GM10248 (cell line): ENCODE measurements at regions not wholly inside any gene's neighbourhood (a gene's known extent, or its start where the extent isn't known, plus 50 kb on each side); places are given as distances from the start of the nearest gene placed in this dataset.

Source experiments
- CTCF ChIA-PET: fragments of 300-600 bp; sonication (Branson Sonifier 250); formaldehyde crosslinking; extraction: SDS; loops from one replicate; lab custom pipeline; 2021; ENCODE audit warnings: antibody characterized with exemption; lab: Yijun Ruan, JAX
- POLR2A ChIA-PET: fragments of 350-650 bp; sonication (Branson Sonifier 250); formaldehyde crosslinking; extraction: SDS; loops from one replicate; lab custom pipeline; 2020; ENCODE audit warnings: antibody characterized with exemption; lab: Yijun Ruan, JAX
- DNase-seq: peaks from one replicate; pipeline ENCODE4 v3.0.0; 2012; ENCODE audit errors: extremely low spot score
- TF ChIP-seq, protein P1 (sequence below): IDR thresholded peaks from 2 replicates; pipeline ENCODE4 v1.5.1; 2012; ENCODE audit warnings: mild to moderate bottlenecking, low read depth; ENCODE audit errors: extremely low read depth, missing control alignments, control extremely low read depth

DNA sequence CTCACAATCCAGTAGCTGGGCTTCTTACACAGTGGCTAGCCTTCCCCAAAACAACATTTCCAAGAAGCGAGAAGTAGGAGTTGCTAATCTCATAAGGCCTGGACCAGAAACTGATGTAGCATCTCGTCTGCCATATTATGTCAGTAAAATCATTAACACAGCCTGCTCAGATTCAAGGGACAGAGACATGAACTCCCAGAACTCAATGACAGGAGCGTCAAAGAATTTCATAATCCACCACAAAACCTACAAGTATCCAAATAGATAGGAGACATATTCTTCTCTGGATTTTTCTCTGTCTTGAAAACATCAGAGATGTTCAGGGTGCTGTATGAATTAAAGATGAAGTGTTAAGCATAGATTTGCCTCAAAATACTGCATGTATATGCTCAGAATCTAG lies 457.6 kb upstream of the ACTBL2 start:
- ChIA-PET POLR2A (no interaction called here), CTCF (interaction anchor here (1.0 kb wide), 1 partner anchor 12 kb away, joined by 4 read pairs; no protein-coding TSS in a partner anchor)
- no peak for DNase-seq
- TF ChIP-seq, protein P1, sequence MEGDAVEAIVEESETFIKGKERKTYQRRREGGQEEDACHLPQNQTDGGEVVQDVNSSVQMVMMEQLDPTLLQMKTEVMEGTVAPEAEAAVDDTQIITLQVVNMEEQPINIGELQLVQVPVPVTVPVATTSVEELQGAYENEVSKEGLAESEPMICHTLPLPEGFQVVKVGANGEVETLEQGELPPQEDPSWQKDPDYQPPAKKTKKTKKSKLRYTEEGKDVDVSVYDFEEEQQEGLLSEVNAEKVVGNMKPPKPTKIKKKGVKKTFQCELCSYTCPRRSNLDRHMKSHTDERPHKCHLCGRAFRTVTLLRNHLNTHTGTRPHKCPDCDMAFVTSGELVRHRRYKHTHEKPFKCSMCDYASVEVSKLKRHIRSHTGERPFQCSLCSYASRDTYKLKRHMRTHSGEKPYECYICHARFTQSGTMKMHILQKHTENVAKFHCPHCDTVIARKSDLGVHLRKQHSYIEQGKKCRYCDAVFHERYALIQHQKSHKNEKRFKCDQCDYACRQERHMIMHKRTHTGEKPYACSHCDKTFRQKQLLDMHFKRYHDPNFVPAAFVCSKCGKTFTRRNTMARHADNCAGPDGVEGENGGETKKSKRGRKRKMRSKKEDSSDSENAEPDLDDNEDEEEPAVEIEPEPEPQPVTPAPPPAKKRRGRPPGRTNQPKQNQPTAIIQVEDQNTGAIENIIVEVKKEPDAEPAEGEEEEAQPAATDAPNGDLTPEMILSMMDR = no peak

- no peak for DNase-seq
- TF ChIP-seq, protein P1 = no peak
- POLR2A ChIA-PET = no interaction called here
- CTCF ChIA-PET = no interaction called here
Observed at GRCh38 chr5:57939771-57940170, 457.2 kb upstream of the ACTBL2 start.

DNA sequence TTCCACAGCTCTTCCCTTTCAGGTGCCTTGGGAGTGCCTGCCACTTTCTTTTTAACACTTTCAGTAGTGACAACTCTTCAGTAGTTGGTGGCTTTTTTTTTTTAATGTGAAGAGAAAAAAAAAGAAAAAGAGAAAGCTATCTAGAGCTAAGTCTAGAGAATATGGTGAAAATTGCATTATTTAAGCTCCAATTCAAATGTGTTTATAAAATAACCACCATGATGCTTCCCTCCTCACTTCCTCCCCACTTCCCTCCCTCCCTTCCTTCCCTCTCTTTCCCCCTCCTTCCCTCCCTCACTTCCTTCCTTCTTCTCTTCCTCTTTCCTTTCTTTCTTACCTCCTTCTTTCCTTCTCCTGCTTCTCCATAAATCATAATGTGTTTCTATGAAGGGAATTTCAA lies 456.7 kb upstream of the ACTBL2 start:
- DNase-seq = no peak
- TF ChIP-seq, protein P1 = no peak
- CTCF ChIA-PET = interaction anchor here (1.0 kb wide), 1 partner anchor 12 kb away, joined by 3 read pairs; no protein-coding TSS in a partner anchor
- POLR2A ChIA-PET = no interaction called here

DNA sequence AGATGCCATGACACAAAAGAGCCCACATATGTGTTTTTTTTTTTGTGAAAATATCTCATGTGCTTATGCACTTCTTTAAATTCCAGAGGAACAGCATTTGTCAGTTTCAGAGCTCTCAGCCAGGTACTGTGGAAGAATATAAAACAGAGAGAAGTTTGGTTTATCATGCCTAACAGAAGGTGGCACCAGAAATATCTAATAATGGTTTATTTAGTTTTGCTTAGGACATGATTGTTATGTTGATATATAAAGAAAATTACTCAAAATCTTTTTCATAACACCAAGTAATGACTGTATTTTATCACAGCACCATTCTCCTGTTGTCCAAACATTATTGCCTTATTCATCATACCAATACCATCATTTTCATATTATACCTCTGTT lies 455.6 kb upstream of the ACTBL2 start:
- no peak for DNase-seq
- ChIA-PET CTCF (interaction anchor here (1.0 kb wide), 1 partner anchor 75 kb away, joined by 3 read pairs; no protein-coding TSS in a partner anchor), POLR2A (no interaction called here)
- TF ChIP-seq, protein P1 = no peak

GRCh38 chr5:57937501-57938173 lies 455.0 kb upstream of the ACTBL2 start:
- POLR2A ChIA-PET = no interaction called here
- TF ChIP-seq, protein P1 = no peak

GRCh38 chr5:57937025-57937424 lies 454.4 kb upstream of the ACTBL2 start:
- DNase-seq = no peak
- ChIA-PET CTCF (interaction anchor here (1.0 kb wide), 1 partner anchor 76 kb away, joined by 3 read pairs; no protein-coding TSS in a partner anchor), POLR2A (no interaction called here)
- TF ChIP-seq, protein P1 = no peak

More at GRCh38 chr5:57937501-57938173, 455.0 kb upstream of the ACTBL2 start:
- DNase-seq = no peak
- CTCF ChIA-PET = interaction anchor here (1.0 kb wide), 1 partner anchor 75 kb away, joined by 3 read pairs; no protein-coding TSS in a partner anchor
